Astrocyte (in vitro differentiated cells and primary cell): ENCODE measurements at regions not wholly inside any gene's neighbourhood (a gene's known extent, or its start where the extent isn't known, plus 50 kb on each side); places are given as distances from the start of the nearest gene placed in this dataset.

ENCODE experiments used
- EZH2 ChIP-seq: IDR thresholded peaks from 2 replicates; pipeline ENCODE4 v1.6.1; 2012; ENCODE audit warnings: mild to moderate bottlenecking, low read length, inconsistent platforms; ENCODE audit not compliant: insufficient read depth
- TF ChIP-seq, protein P1 (sequence below): IDR thresholded peaks from 2 replicates; pipeline ENCODE4 v1.5.1; 2011; ENCODE audit warnings: low read depth, mild to moderate bottlenecking, inconsistent platforms, low read length, moderate library complexity; ENCODE audit not compliant: insufficient read depth

DNA sequence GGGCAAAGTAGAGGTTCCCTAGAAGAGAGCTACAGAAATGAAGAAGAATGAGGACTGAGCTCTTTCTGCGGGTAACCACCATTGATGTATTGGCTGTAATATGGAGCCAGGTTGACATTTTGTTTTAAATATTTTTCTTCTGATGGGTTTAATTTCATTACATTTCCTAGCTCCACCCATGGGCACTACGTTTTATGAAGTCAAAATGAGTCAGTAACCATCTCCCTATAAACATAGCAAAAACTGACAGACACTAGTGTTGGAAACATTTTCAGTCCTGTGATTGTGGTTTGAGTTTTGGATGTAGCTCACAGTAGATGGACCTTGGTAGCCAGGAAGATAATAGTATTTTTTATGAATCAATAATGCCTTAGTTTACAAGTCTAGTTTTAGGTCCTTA is 470.4 kb upstream of the B3GALT2 start:
- TF ChIP-seq, protein P1, sequence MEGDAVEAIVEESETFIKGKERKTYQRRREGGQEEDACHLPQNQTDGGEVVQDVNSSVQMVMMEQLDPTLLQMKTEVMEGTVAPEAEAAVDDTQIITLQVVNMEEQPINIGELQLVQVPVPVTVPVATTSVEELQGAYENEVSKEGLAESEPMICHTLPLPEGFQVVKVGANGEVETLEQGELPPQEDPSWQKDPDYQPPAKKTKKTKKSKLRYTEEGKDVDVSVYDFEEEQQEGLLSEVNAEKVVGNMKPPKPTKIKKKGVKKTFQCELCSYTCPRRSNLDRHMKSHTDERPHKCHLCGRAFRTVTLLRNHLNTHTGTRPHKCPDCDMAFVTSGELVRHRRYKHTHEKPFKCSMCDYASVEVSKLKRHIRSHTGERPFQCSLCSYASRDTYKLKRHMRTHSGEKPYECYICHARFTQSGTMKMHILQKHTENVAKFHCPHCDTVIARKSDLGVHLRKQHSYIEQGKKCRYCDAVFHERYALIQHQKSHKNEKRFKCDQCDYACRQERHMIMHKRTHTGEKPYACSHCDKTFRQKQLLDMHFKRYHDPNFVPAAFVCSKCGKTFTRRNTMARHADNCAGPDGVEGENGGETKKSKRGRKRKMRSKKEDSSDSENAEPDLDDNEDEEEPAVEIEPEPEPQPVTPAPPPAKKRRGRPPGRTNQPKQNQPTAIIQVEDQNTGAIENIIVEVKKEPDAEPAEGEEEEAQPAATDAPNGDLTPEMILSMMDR = no peak
- no peak for TF ChIP-seq EZH2
